ENCODE measurements at regions not wholly inside any gene's neighbourhood (a gene's known extent, or its start where the extent isn't known, plus 50 kb on each side); places are given as distances from the start of the nearest gene placed in this dataset.

- Histone ChIP-seq H3K9me3 (peaks cover 0 to 10% (median 0%) of the 10 kb centered on the region in 12 donors), H3K4me3 (no peak overlapping the region), H3K27ac (peak overlapping the region in 8 of 12 donors; percentile 40 to 98 (median 88)), H3K36me3 (no peaks in the 10 kb centered on the region), H3K27me3 (no peaks in the 10 kb centered on the region), H3K4me1 (peaks cover 0 to 28% (median 13%) of the 10 kb centered on the region in 12 donors)
- WGBS, 4 donors: 77 to 90% (median 85%) methylated on average over 7 of the region's 7 CpGs
- no peak for DNase-seq
- intact Hi-C loops (cut with DNase I): loop anchor here in 2 of 10 donors (2.0 to 5.0 kb wide), 2 partner anchors 66 to 67 kb away; no protein-coding TSS in a partner anchor
- TF ChIP-seq POLR2A (IDR thresholded peaks at IDR 0.05): no peak
- TF ChIP-seq CTCF (IDR thresholded peaks at IDR 0.05): no peak
- no peak for ATAC-seq
Observed at GRCh38 chr14:95387826-95388445, 68.2 kb upstream of the CLMN start.

GRCh38 chr14:95386536-95387095 is 66.9 kb upstream of the CLMN start:
- intact Hi-C loops (cut with DNase I): loop anchor here in 1 of 10 donors (5.0 kb wide), 1 partner anchor 64 kb away; no protein-coding TSS in a partner anchor
- H3K36me3 ChIP-seq: no peaks in the 10 kb centered on the region
- H3K4me3 ChIP-seq: no peak overlapping the region
- H3K27me3 ChIP-seq: no peaks in the 10 kb centered on the region
- 69 to 83% (median 79%) methylated on average over 6 of the region's 6 CpGs for WGBS, 4 donors
- no peak for TF ChIP-seq POLR2A (IDR thresholded peaks at IDR 0.05)
- no peak for TF ChIP-seq CTCF (IDR thresholded peaks at IDR 0.05)
- peaks cover 0 to 10% (median 0%) of the 10 kb centered on the region in 12 donors for H3K9me3 ChIP-seq
- no peak for DNase-seq
- ATAC-seq: no peak
- peaks cover 0 to 28% (median 13%) of the 10 kb centered on the region in 12 donors for H3K4me1 ChIP-seq
- no peak overlapping the region for H3K27ac ChIP-seq

- no peak for ATAC-seq
- no peak overlapping the region for H3K27ac ChIP-seq
- WGBS, 4 donors: 80 to 92% (median 82%) methylated on average over 6 of the region's 6 CpGs
- peaks cover 0 to 11% (median 3%) of the 10 kb centered on the region in 12 donors for H3K9me3 ChIP-seq
- TF ChIP-seq POLR2A (IDR thresholded peaks at IDR 0.05) (no peak), CTCF (IDR thresholded peaks at IDR 0.05) (no peak)
- intact Hi-C loops (cut with DNase I): loop anchor here in 1 of 10 donors (5.0 kb wide), 1 partner anchor 63 kb away; no protein-coding TSS in a partner anchor
- H3K36me3 ChIP-seq: no peaks in the 10 kb centered on the region
- no peaks in the 10 kb centered on the region for H3K27me3 ChIP-seq
- no peak overlapping the region for H3K4me3 ChIP-seq
- H3K4me1 ChIP-seq: peaks cover 0 to 28% (median 13%) of the 10 kb centered on the region in 12 donors
- no peak for DNase-seq
Observed at GRCh38 chr14:95385701-95386100, 66.0 kb upstream of the CLMN start.

GRCh38 chr14:95382747-95383146 is 63.0 kb upstream of the CLMN start:
- H3K27ac ChIP-seq: no peak overlapping the region
- TF ChIP-seq CTCF (IDR thresholded peaks at IDR 0.05) (no peak), POLR2A (IDR thresholded peaks at IDR 0.05) (no peak)
- intact Hi-C loops (cut with DNase I): no loop called here
- no peak for ATAC-seq
- no peaks in the 10 kb centered on the region for H3K27me3 ChIP-seq
- DNase-seq: no peak
- H3K4me3 ChIP-seq: no peak overlapping the region
- peaks cover 0 to 8% (median 0%) of the 10 kb centered on the region in 12 donors for H3K4me1 ChIP-seq
- peaks cover 0 to 35% (median 22%) of the 10 kb centered on the region in 12 donors for H3K9me3 ChIP-seq
- H3K36me3 ChIP-seq: no peaks in the 10 kb centered on the region
- WGBS, 4 donors: 86 to 97% (median 92%) methylated on average over 3 of the region's 3 CpGs
